ENCODE measurements at regions not wholly inside any gene's neighbourhood (a gene's known extent, or its start where the extent isn't known, plus 50 kb on each side); places are given as distances from the start of the nearest gene placed in this dataset.

DNA sequence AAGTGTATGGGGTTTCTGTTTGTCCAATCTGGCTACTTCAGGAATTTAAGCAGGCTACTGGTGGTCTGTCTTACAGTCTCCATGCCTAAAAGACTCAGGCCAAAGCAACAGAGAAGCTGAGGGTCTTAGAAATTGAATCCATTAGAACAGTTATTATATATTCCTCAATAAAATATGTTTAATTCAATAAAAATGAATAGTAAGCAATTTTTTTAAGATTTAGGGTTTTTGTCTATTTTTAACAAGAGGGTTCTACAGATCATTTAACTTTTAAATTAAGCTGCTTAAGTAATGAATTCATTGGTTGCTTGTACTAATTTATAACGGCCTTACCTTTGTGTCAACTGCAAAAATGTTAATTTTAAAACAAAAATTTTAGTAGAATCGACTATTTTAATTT, 832.6 kb upstream of the SLC39A10 start:
- TF ChIP-seq, protein P1, sequence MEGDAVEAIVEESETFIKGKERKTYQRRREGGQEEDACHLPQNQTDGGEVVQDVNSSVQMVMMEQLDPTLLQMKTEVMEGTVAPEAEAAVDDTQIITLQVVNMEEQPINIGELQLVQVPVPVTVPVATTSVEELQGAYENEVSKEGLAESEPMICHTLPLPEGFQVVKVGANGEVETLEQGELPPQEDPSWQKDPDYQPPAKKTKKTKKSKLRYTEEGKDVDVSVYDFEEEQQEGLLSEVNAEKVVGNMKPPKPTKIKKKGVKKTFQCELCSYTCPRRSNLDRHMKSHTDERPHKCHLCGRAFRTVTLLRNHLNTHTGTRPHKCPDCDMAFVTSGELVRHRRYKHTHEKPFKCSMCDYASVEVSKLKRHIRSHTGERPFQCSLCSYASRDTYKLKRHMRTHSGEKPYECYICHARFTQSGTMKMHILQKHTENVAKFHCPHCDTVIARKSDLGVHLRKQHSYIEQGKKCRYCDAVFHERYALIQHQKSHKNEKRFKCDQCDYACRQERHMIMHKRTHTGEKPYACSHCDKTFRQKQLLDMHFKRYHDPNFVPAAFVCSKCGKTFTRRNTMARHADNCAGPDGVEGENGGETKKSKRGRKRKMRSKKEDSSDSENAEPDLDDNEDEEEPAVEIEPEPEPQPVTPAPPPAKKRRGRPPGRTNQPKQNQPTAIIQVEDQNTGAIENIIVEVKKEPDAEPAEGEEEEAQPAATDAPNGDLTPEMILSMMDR (conservative IDR thresholded peaks at IDR 0.05; ENCODE audit: low read depth, low read length) = no peak
- TF ChIP-seq EZH2phosphoT487 (IDR thresholded peaks at IDR 0.05; ENCODE audit: borderline replicate concordance, low read length) (no peak), EZH2 (IDR thresholded peaks at IDR 0.05; ENCODE audit: low read length, unreplicated experiment) (no peak)
